DOHH2 (cell line): ENCODE measurements at regions not wholly inside any gene's neighbourhood (a gene's known extent, or its start where the extent isn't known, plus 50 kb on each side); places are given as distances from the start of the nearest gene placed in this dataset.
"Not testable (repeated sequence)": the region's sequence is repeated elsewhere in the genome, so short reads cannot be mapped to it uniquely, and the experiment has no call there.

ENCODE experiments used
- H3F3A ChIP-seq: fragments of 200-600 bp; sonication (generic), shearing (Covaris generic); 2 replicates; pipeline ENCODE4 v1.6.0; 2016; ENCODE audit warnings: antibody characterized with exemption, mild to moderate bottlenecking; ENCODE audit not compliant: control insufficient read depth, insufficient read depth
- H3K27ac ChIP-seq: fragments of 200-600 bp; sonication (generic); 2 replicates; pipeline ENCODE4 v1.5.1; 2014; ENCODE audit warnings: low read depth, mild to moderate bottlenecking, low read length, moderate library complexity
- H3K27me3 ChIP-seq: fragments of 200-600 bp; sonication (generic); 2 replicates; pipeline ENCODE4 v1.6.1; 2014; ENCODE audit warnings: mild to moderate bottlenecking, low read length, mixed read lengths; ENCODE audit not compliant: control insufficient read depth
- H3K36me3 ChIP-seq: fragments of 200-600 bp; sonication (generic); 2 replicates; pipeline ENCODE4 v1.6.1; 2014; ENCODE audit warnings: mild to moderate bottlenecking, low read length, moderate library complexity, mixed read lengths; ENCODE audit not compliant: control insufficient read depth
- H3K4me1 ChIP-seq: fragments of 200-600 bp; sonication (generic); 2 replicates; pipeline ENCODE4 v1.6.1; 2014; ENCODE audit warnings: mild to moderate bottlenecking, low read length, mixed read lengths; ENCODE audit not compliant: control insufficient read depth
- H3K4me2 ChIP-seq: fragments of 200-600 bp; sonication (generic); 2 replicates; pipeline ENCODE4 v1.6.0; 2014; ENCODE audit warnings: mild to moderate bottlenecking, low read length, moderate library complexity
- H3K4me3 ChIP-seq: fragments of 200-600 bp; sonication (generic); 2 replicates; pipeline ENCODE4 v1.5.1; 2014; ENCODE audit warnings: mild to moderate bottlenecking, low read length, mixed read lengths
- H3K79me2 ChIP-seq: fragments of 200-600 bp; sonication (generic); 2 replicates; pipeline ENCODE4 v1.6.1; 2014; ENCODE audit warnings: mild to moderate bottlenecking, low read length, mixed read lengths; ENCODE audit not compliant: control insufficient read depth
- H3K9me2 ChIP-seq: fragments of 200-600 bp; sonication (generic); replicated peaks from 2 replicates; pipeline ENCODE4 v1.6.1; 2014; ENCODE audit warnings: mild to moderate bottlenecking, low read length, mixed read lengths; ENCODE audit not compliant: control insufficient read depth
- H3K9me3 ChIP-seq: fragments of 200-600 bp; sonication (generic); 2 replicates; pipeline ENCODE4 v1.6.1; 2014; ENCODE audit warnings: antibody characterized with exemption, low read length, mixed read lengths; ENCODE audit not compliant: control insufficient read depth, insufficient read depth
- H4K20me1 ChIP-seq: fragments of 200-600 bp; sonication (generic); 2 replicates; pipeline ENCODE4 v1.6.0; 2014; ENCODE audit warnings: low read depth, mild to moderate bottlenecking, antibody characterized with exemption, low read length, moderate library complexity; ENCODE audit not compliant: control insufficient read depth, insufficient read depth
- CTCF ChIP-seq: fragments of 200-600 bp; sonication (generic); IDR thresholded peaks from one replicate; pipeline ENCODE4 v1.5.1; 2014; ENCODE audit warnings: antibody characterized with exemption, mild to moderate bottlenecking, low read depth, low read length; ENCODE audit not compliant: poor library complexity, severe bottlenecking
- EZH2phosphoT487 ChIP-seq: fragments of 200-600 bp; sonication (generic); IDR thresholded peaks from 2 replicates; pipeline ENCODE4 v1.6.1; 2017; ENCODE audit warnings: borderline replicate concordance, mild to moderate bottlenecking, antibody characterized with exemption, low read length, moderate library complexity, mixed read lengths

- Histone ChIP-seq H3K4me3 (no peak overlapping the region), H3K79me2 (no peaks in the 10 kb centered on the region), H3K4me1 (no peaks in the 10 kb centered on the region), H3K4me2 (no peak overlapping the region), H3K9me3 (no peaks in the 10 kb centered on the region; the same call in 1 of the 2 replicates), H3K27ac (no peak overlapping the region), H3K36me3 (no peaks in the 10 kb centered on the region), H4K20me1 (no peaks in the 10 kb centered on the region), H3F3A (no peaks in the 10 kb centered on the region), H3K9me2 (no peaks in the 10 kb centered on the region), H3K27me3 (no peaks in the 10 kb centered on the region)
- TF ChIP-seq EZH2phosphoT487, result no peak
- TF ChIP-seq CTCF, result no peak
Observed at GRCh38 chr18:35842536-35842935, 129.9 kb upstream of the RMP24 start.

- not testable (repeated sequence) for H3K4me2 ChIP-seq, H3K9me3 ChIP-seq, H3K4me3 ChIP-seq, H4K20me1 ChIP-seq, H3K36me3 ChIP-seq, H3K4me1 ChIP-seq, H3F3A ChIP-seq, H3K27me3 ChIP-seq, H3K9me2 ChIP-seq, H3K79me2 ChIP-seq, H3K27ac ChIP-seq
Observed at GRCh38 chr18:35848321-35848720, 124.2 kb upstream of the RMP24 start.

DNA sequence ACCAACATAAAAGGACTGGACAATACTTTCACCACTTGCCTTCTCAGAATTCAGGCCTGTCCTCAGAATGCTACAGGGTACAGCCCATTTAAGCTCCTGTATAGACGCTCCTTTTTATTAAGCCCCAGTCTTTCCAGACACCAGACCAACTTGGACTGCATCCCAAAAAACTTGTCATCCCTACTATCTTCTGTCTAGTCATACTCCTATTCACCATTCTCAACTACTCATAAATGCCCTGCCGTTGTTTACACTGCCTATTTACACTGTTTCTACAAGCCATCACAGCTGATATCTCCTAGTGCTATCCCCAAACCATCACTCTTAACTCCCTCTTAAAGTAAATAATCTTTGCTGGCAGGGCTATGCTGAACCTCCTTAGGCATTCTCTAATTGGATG, 123.2 kb upstream of the RMP24 start:
- not testable (repeated sequence) for H3K4me3 ChIP-seq, H3K9me2 ChIP-seq, H3K27ac ChIP-seq, H3K4me1 ChIP-seq, H3K4me2 ChIP-seq, H4K20me1 ChIP-seq, H3K79me2 ChIP-seq, H3K27me3 ChIP-seq, H3F3A ChIP-seq, H3K36me3 ChIP-seq, H3K9me3 ChIP-seq

DNA sequence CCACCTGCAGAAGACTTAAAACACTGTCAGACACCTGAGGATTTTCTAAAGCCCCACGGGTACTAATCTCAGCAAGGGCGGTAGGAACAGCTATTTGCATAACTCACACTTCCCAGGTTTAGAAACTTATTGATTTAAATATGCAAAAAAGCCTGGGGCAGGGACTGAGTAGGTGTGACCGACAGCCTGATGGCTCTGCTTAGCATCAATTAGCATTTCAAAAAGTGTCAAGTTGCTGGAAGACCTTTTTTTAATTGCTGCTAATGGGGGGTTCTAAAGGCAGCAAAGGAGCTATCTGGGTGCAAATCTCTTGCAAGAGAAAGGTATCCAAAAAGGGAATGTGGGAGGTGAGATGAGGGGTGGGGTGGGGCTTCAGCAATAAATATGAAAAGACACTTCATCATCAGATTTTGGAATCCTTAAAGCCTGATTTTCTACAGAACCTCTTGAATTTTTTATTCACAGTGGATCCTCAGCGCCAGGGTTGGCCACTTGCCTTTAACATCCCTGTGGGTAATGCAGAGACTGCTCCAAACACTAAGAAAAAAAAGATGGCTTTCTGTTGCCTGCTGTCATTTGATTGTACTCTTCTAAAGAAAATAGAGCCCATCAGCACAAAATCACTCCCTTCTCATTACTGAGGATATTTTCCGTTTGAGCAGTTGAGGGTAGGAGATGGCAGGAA, 121.1 kb upstream of the RMP24 start:
- no peaks in the 10 kb centered on the region for H3K79me2 ChIP-seq
- H3K4me1 ChIP-seq, result no peaks in the 10 kb centered on the region

More for the DNA sequence above, 121.1 kb upstream of the RMP24 start:
- Histone ChIP-seq H3K36me3 (no peaks in the 10 kb centered on the region), H3K4me2 (no peak overlapping the region), H3K4me3 (no peak overlapping the region), H3F3A (no peaks in the 10 kb centered on the region), H3K27me3 (no peaks in the 10 kb centered on the region), H3K27ac (no peak overlapping the region), H3K9me3 (no peaks in the 10 kb centered on the region), H4K20me1 (no peaks in the 10 kb centered on the region), H3K9me2 (no peaks in the 10 kb centered on the region)
- TF ChIP-seq CTCF, result no peak
- TF ChIP-seq EZH2phosphoT487, result no peak
